ENCODE measurements at regions not wholly inside any gene's neighbourhood (a gene's known extent, or its start where the extent isn't known, plus 50 kb on each side); places are given as distances from the start of the nearest gene placed in this dataset.

GRCh38 chr2:70371753-70372152 lies 69.9 kb upstream of the FAM136A start:
- CTCF ChIA-PET = no interaction called here

GRCh38 chr2:70369082-70369481 lies 67.2 kb upstream of the FAM136A start:
- H3K27me3 Mint-ChIP-seq (ENCODE audit: low read depth) = no peaks in the 10 kb centered on the region
- no peak overlapping the region for H3K27ac Mint-ChIP-seq
- H3K4me3 Mint-ChIP-seq = no peak overlapping the region
- DNase-seq = no peak
- no peaks in the 10 kb centered on the region for H3K36me3 Mint-ChIP-seq (ENCODE audit: low read depth)
- CTCF ChIA-PET = no interaction called here
- no peaks in the 10 kb centered on the region for H3K4me1 Mint-ChIP-seq (ENCODE audit: low read depth)
- peaks cover 7% of the 10 kb centered on the region for H3K9me3 Mint-ChIP-seq
- intact Hi-C loops (cut with micrococcal nuclease) = no loop called here

More at GRCh38 chr2:70371753-70372152, 69.9 kb upstream of the FAM136A start:
- no peak overlapping the region for H3K4me3 Mint-ChIP-seq
- no peaks in the 10 kb centered on the region for H3K36me3 Mint-ChIP-seq (ENCODE audit: low read depth)
- no peak overlapping the region for H3K27ac Mint-ChIP-seq
- H3K9me3 Mint-ChIP-seq = peaks cover 7% of the 10 kb centered on the region
- no peaks in the 10 kb centered on the region for H3K4me1 Mint-ChIP-seq (ENCODE audit: low read depth)
- no peak for DNase-seq
- intact Hi-C loops (cut with micrococcal nuclease) = no loop called here
- no peaks in the 10 kb centered on the region for H3K27me3 Mint-ChIP-seq (ENCODE audit: low read depth)

- intact Hi-C loops (cut with micrococcal nuclease) = no loop called here
- no peak for DNase-seq
- H3K27ac Mint-ChIP-seq = no peak overlapping the region
- CTCF ChIA-PET = no interaction called here
- no peak overlapping the region for H3K4me3 Mint-ChIP-seq
- peaks cover 7% of the 10 kb centered on the region for H3K9me3 Mint-ChIP-seq
- H3K4me1 Mint-ChIP-seq (ENCODE audit: low read depth) = no peaks in the 10 kb centered on the region
- H3K27me3 Mint-ChIP-seq (ENCODE audit: low read depth) = no peaks in the 10 kb centered on the region
- H3K36me3 Mint-ChIP-seq (ENCODE audit: low read depth) = no peaks in the 10 kb centered on the region
Observed at GRCh38 chr2:70368545-70368944, 66.7 kb upstream of the FAM136A start.

- CTCF ChIA-PET = no interaction called here
Observed at GRCh38 chr2:70367722-70368323, 66.0 kb upstream of the FAM136A start.

GRCh38 chr2:70362661-70363060 lies 60.8 kb upstream of the FAM136A start:
- no peaks in the 10 kb centered on the region for H3K36me3 Mint-ChIP-seq (ENCODE audit: low read depth)
- intact Hi-C loops (cut with micrococcal nuclease) = no loop called here

More at GRCh38 chr2:70367722-70368323, 66.0 kb upstream of the FAM136A start:
- no peaks in the 10 kb centered on the region for H3K27me3 Mint-ChIP-seq (ENCODE audit: low read depth)
- H3K4me3 Mint-ChIP-seq = no peak overlapping the region
- H3K4me1 Mint-ChIP-seq (ENCODE audit: low read depth) = no peaks in the 10 kb centered on the region
- no peak overlapping the region for H3K27ac Mint-ChIP-seq
- no peaks in the 10 kb centered on the region for H3K36me3 Mint-ChIP-seq (ENCODE audit: low read depth)
- intact Hi-C loops (cut with micrococcal nuclease) = no loop called here
- H3K9me3 Mint-ChIP-seq = peaks cover 6% of the 10 kb centered on the region
- DNase-seq = no peak

GRCh38 chr2:70360661-70361270 lies 58.9 kb upstream of the FAM136A start:
- Mint-ChIP-seq H3K4me1 (ENCODE audit: low read depth) (no peaks in the 10 kb centered on the region), H3K36me3 (ENCODE audit: low read depth) (no peaks in the 10 kb centered on the region), H3K9me3 (no peaks in the 10 kb centered on the region), H3K27ac (no peak overlapping the region), H3K4me3 (no peak overlapping the region), H3K27me3 (ENCODE audit: low read depth) (no peaks in the 10 kb centered on the region)
- CTCF ChIA-PET = no interaction called here
- intact Hi-C loops (cut with micrococcal nuclease) = no loop called here
- no peak for DNase-seq

More at GRCh38 chr2:70362661-70363060, 60.8 kb upstream of the FAM136A start:
- Mint-ChIP-seq H3K9me3 (no peaks in the 10 kb centered on the region), H3K4me3 (no peak overlapping the region), H3K4me1 (ENCODE audit: low read depth) (no peaks in the 10 kb centered on the region), H3K27ac (no peak overlapping the region), H3K27me3 (ENCODE audit: low read depth) (no peaks in the 10 kb centered on the region)
- no peak for DNase-seq
- CTCF ChIA-PET = interaction anchor here (0.7 kb wide), 1 partner anchor 114 kb away, joined by 3 read pairs; no protein-coding TSS in a partner anchor

GRCh38 chr2:70357684-70358071 lies 55.8 kb upstream of the FAM136A start:
- Mint-ChIP-seq H3K4me3 (no peak overlapping the region), H3K27ac (no peak overlapping the region), H3K4me1 (ENCODE audit: low read depth) (no peaks in the 10 kb centered on the region), H3K27me3 (ENCODE audit: low read depth) (no peaks in the 10 kb centered on the region), H3K36me3 (ENCODE audit: low read depth) (no peaks in the 10 kb centered on the region), H3K9me3 (no peaks in the 10 kb centered on the region)
- intact Hi-C loops (cut with micrococcal nuclease) = no loop called here
- no peak for DNase-seq
- CTCF ChIA-PET = no interaction called here

GRCh38 chr2:70356941-70357683 lies 55.2 kb upstream of the FAM136A start:
- H3K4me1 Mint-ChIP-seq (ENCODE audit: low read depth) = no peaks in the 10 kb centered on the region
- no peak overlapping the region for H3K4me3 Mint-ChIP-seq
- no peak overlapping the region for H3K27ac Mint-ChIP-seq
- CTCF ChIA-PET = no interaction called here
- intact Hi-C loops (cut with micrococcal nuclease) = no loop called here
- no peak for DNase-seq
- no peaks in the 10 kb centered on the region for H3K9me3 Mint-ChIP-seq
- no peaks in the 10 kb centered on the region for H3K36me3 Mint-ChIP-seq (ENCODE audit: low read depth)
- no peaks in the 10 kb centered on the region for H3K27me3 Mint-ChIP-seq (ENCODE audit: low read depth)

- no peak overlapping the region for H3K4me3 Mint-ChIP-seq
- no peaks in the 10 kb centered on the region for H3K27me3 Mint-ChIP-seq (ENCODE audit: low read depth)
- intact Hi-C loops (cut with micrococcal nuclease) = no loop called here
- CTCF ChIA-PET = interaction anchor here (0.8 to 1.2 kb wide), 2 partner anchors 13 to 50 kb away, joined by 3 to 4 read pairs; no protein-coding TSS in a partner anchor
- no peaks in the 10 kb centered on the region for H3K36me3 Mint-ChIP-seq (ENCODE audit: low read depth)
- H3K4me1 Mint-ChIP-seq (ENCODE audit: low read depth) = no peaks in the 10 kb centered on the region
- H3K9me3 Mint-ChIP-seq = no peaks in the 10 kb centered on the region
- no peak overlapping the region for H3K27ac Mint-ChIP-seq
- DNase-seq = no peak
Observed at GRCh38 chr2:70354264-70354949, 52.5 kb upstream of the FAM136A start.

Measured in activated naive CD4-positive, alpha-beta T cell treated with anti-CD3 and anti-CD28 coated beads for 36 hours (primary cell).